Natural killer cell (primary cell): ENCODE measurements at regions not wholly inside any gene's neighbourhood (a gene's known extent, or its start where the extent isn't known, plus 50 kb on each side); places are given as distances from the start of the nearest gene placed in this dataset.

Source experiments
- ATAC-seq, 3 donors: fragments of 150-1000 bp in 2 of 3; fragments of 200-7000 bp in 1 of 3; cut with Tn5 transposase; 1 replicate in 1 of 3; 2 replicates in 2 of 3; pipeline ENCODE4 v1.10.0; 2021; ENCODE audit warnings: mild to moderate bottlenecking in 2 of 3, moderate library complexity in 2 of 3
- DNase-seq, 2 donors: peaks; one replicate each; pipeline versions ENCODE4 v3.0.0 to v3.0.0-alpha.2; 2013 to 2021; ENCODE audit warnings: mixed read lengths in 1 of 2
- H3K27ac ChIP-seq: one replicate; pipeline ENCODE4 v1.5.1; 2013; ENCODE audit warnings: mild to moderate bottlenecking, low read length
- H3K27me3 ChIP-seq: one replicate; pipeline ENCODE4 v1.6.1; 2013; ENCODE audit warnings: low read length; ENCODE audit not compliant: control insufficient read depth, insufficient read depth
- H3K36me3 ChIP-seq: one replicate; pipeline ENCODE4 v1.6.1; 2013; ENCODE audit warnings: low read length; ENCODE audit not compliant: control insufficient read depth, insufficient read depth
- H3K4me1 ChIP-seq: one replicate; pipeline ENCODE4 v1.6.1; 2013; ENCODE audit warnings: low read length; ENCODE audit not compliant: control insufficient read depth, insufficient read depth
- H3K4me3 ChIP-seq: one replicate; pipeline ENCODE4 v1.5.1; 2013; ENCODE audit warnings: low read length
- H3K9me3 ChIP-seq: one replicate; pipeline ENCODE4 v1.6.1; 2013; ENCODE audit warnings: low read length; ENCODE audit not compliant: control insufficient read depth, insufficient read depth
- H3K27ac Mint-ChIP-seq, 2 donors: one replicate each; pipeline ENCODE4 v1.8.0; 2022; ENCODE audit warnings: mild to moderate bottlenecking in 2 of 2, mixed read lengths in 2 of 2, moderate library complexity in 1 of 2
- H3K27me3 Mint-ChIP-seq, 2 donors: one replicate each; pipeline ENCODE4 v1.8.0; 2022; ENCODE audit warnings: low read depth in 2 of 2, mixed read lengths in 2 of 2
- H3K36me3 Mint-ChIP-seq: one replicate; pipeline ENCODE4 v1.8.0; 2022; ENCODE audit warnings: mixed read lengths
- H3K4me1 Mint-ChIP-seq, 2 donors: one replicate each; pipeline ENCODE4 v1.8.0; 2022; ENCODE audit warnings: mixed read lengths in 2 of 2
- H3K4me3 Mint-ChIP-seq: one replicate; pipeline ENCODE4 v1.8.0; 2022; ENCODE audit warnings: mild to moderate bottlenecking, moderate library complexity, mixed read lengths
- H3K9me3 Mint-ChIP-seq, 2 donors: one replicate each; pipeline ENCODE4 v1.8.0; 2022; ENCODE audit warnings: mixed read lengths in 2 of 2
- WGBS: methylation state at CpG from one replicate; pipeline ENCODE4 v1.1.7; 2013; ENCODE audit warnings: missing lambda C conversion rate; ENCODE audit not compliant: insufficient coverage; 5-methylcytosine and 5-hydroxymethylcytosine counted together
- intact Hi-C: fragments of 100-400 bp; cut with micrococcal nuclease; formaldehyde crosslinking; loops from one replicate; pipeline ENCODE4 v1.14.2; 2022
- TF ChIP-seq, protein P1 (sequence below): fragments of 200-600 bp; IDR thresholded peaks from one replicate; pipeline ENCODE4 v1.8.0; 2022; ENCODE audit warnings: antibody characterized with exemption

GRCh38 chrX:134174273-134174660 is 62.7 kb upstream of the CCDC160 start:
- peak overlapping the region; percentile 56 for H3K4me3 ChIP-seq
- H3K9me3 ChIP-seq, result no peaks in the 10 kb centered on the region
- H3K27me3 ChIP-seq, result no peaks in the 10 kb centered on the region
- H3K9me3 Mint-ChIP-seq, result no peaks in the 10 kb centered on the region
- no peak overlapping the region for H3K27ac ChIP-seq
- H3K36me3 Mint-ChIP-seq, result no peaks in the 10 kb centered on the region
- ATAC-seq (no peak), DNase-seq (no peak)
- no CpG with 5 or more reads among the region's 4 CpGs for WGBS
- H3K27ac Mint-ChIP-seq, result no peak overlapping the region
- H3K27me3 Mint-ChIP-seq, result peaks cover 3 to 18% of the 10 kb centered on the region in 2 donors
- peaks cover 11 to 18% of the 10 kb centered on the region in 2 donors for H3K4me1 Mint-ChIP-seq
- peaks cover 13% of the 10 kb centered on the region for H3K4me1 ChIP-seq
- H3K4me3 Mint-ChIP-seq, result peak overlapping the region; percentile 97
- TF ChIP-seq, protein P1, sequence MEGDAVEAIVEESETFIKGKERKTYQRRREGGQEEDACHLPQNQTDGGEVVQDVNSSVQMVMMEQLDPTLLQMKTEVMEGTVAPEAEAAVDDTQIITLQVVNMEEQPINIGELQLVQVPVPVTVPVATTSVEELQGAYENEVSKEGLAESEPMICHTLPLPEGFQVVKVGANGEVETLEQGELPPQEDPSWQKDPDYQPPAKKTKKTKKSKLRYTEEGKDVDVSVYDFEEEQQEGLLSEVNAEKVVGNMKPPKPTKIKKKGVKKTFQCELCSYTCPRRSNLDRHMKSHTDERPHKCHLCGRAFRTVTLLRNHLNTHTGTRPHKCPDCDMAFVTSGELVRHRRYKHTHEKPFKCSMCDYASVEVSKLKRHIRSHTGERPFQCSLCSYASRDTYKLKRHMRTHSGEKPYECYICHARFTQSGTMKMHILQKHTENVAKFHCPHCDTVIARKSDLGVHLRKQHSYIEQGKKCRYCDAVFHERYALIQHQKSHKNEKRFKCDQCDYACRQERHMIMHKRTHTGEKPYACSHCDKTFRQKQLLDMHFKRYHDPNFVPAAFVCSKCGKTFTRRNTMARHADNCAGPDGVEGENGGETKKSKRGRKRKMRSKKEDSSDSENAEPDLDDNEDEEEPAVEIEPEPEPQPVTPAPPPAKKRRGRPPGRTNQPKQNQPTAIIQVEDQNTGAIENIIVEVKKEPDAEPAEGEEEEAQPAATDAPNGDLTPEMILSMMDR, result no peak
- intact Hi-C loops, result no loop called here
- no peaks in the 10 kb centered on the region for H3K36me3 ChIP-seq

GRCh38 chrX:134174859-134175258 is 62.1 kb upstream of the CCDC160 start:
- peaks cover 11 to 18% of the 10 kb centered on the region in 2 donors for H3K4me1 Mint-ChIP-seq
- peak overlapping the region; percentile 37 for H3K4me3 Mint-ChIP-seq
- Histone ChIP-seq H3K27ac (no peak overlapping the region), H3K4me3 (no peak overlapping the region), H3K4me1 (peaks cover 13% of the 10 kb centered on the region), H3K36me3 (no peaks in the 10 kb centered on the region), H3K9me3 (no peaks in the 10 kb centered on the region), H3K27me3 (no peaks in the 10 kb centered on the region)
- no peaks in the 10 kb centered on the region for H3K36me3 Mint-ChIP-seq
- H3K27ac Mint-ChIP-seq, result no peak overlapping the region
- peaks cover 3 to 18% of the 10 kb centered on the region in 2 donors for H3K27me3 Mint-ChIP-seq
- ATAC-seq (no peak), DNase-seq (no peak)
- TF ChIP-seq, protein P1, result no peak
- WGBS, result 58% methylated on average over 4 of the region's 9 CpGs
- H3K9me3 Mint-ChIP-seq, result no peaks in the 10 kb centered on the region
- intact Hi-C loops, result no loop called here

DNA sequence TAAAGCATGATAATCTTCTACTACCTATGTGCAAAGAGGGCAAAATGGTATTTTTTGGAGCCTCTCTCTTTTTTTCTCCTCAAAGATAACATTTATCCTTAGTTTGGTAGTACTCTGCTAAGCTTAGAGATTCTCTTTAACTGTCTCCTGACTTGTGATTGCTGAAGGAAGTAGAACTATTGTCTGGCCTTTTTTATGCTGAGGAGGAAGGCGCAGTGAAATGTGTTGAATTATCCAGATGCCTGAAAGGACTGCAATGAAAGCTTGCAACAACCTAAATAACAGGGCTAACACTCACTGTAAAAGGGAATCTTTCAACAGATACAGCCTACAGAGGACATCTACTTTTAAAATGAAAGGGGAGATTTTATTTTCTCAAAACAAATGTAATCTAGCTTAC is 59.5 kb upstream of the CCDC160 start:
- Mint-ChIP-seq H3K27me3 (peaks cover 3 to 17% of the 10 kb centered on the region in 2 donors), H3K4me3 (no peak overlapping the region), H3K4me1 (peaks cover 5 to 12% of the 10 kb centered on the region in 2 donors), H3K27ac (no peak overlapping the region), H3K9me3 (no peaks in the 10 kb centered on the region), H3K36me3 (no peaks in the 10 kb centered on the region)
- DNase-seq (no peak), ATAC-seq (no peak)
- intact Hi-C loops, result no loop called here
- TF ChIP-seq, protein P1, result no peak
- no peaks in the 10 kb centered on the region for H3K27me3 ChIP-seq
- H3K4me3 ChIP-seq, result no peak overlapping the region
- no peak overlapping the region for H3K27ac ChIP-seq
- no peaks in the 10 kb centered on the region for H3K9me3 ChIP-seq
- 83% methylated on average over 1 of the region's 1 CpG for WGBS
- no peaks in the 10 kb centered on the region for H3K36me3 ChIP-seq
- peaks cover 8% of the 10 kb centered on the region for H3K4me1 ChIP-seq

GRCh38 chrX:134180601-134181274 is 56.2 kb upstream of the CCDC160 start:
- Histone ChIP-seq H3K4me1 (peaks cover 11% of the 10 kb centered on the region), H3K27me3 (no peaks in the 10 kb centered on the region), H3K36me3 (no peaks in the 10 kb centered on the region), H3K27ac (no peak overlapping the region), H3K4me3 (no peak overlapping the region), H3K9me3 (no peaks in the 10 kb centered on the region)
- Mint-ChIP-seq H3K4me1 (peaks cover 13 to 14% of the 10 kb centered on the region in 2 donors), H3K9me3 (no peaks in the 10 kb centered on the region), H3K4me3 (no peak overlapping the region), H3K27me3 (peaks cover under 1 to 11% of the 10 kb centered on the region in 2 donors), H3K36me3 (no peaks in the 10 kb centered on the region), H3K27ac (no peak overlapping the region)
- TF ChIP-seq, protein P1, result no peak
- no peak for DNase-seq
- intact Hi-C loops, result no loop called here
- WGBS, result no CpG with 5 or more reads among the region's 4 CpGs
- no peak for ATAC-seq
